Activated CD4-positive, alpha-beta T cell treated with anti-CD3 and anti-CD28 coated beads, Interleukin-10, Interleukin-2, amounts not matched to agents 100 ng/mL and 50 ng/mL, durations not matched to agents 16 hours and 8 hours (primary cell): ENCODE measurements at regions not wholly inside any gene's neighbourhood (a gene's known extent, or its start where the extent isn't known, plus 50 kb on each side); places are given as distances from the start of the nearest gene placed in this dataset.
"Not testable (repeated sequence)": the region's sequence is repeated elsewhere in the genome, so short reads cannot be mapped to it uniquely, and the experiment has no call there.

Experiments used
- DNase-seq: peaks from one replicate; pipeline ENCODE4 v3.0.0-alpha.2; 2020

DNA sequence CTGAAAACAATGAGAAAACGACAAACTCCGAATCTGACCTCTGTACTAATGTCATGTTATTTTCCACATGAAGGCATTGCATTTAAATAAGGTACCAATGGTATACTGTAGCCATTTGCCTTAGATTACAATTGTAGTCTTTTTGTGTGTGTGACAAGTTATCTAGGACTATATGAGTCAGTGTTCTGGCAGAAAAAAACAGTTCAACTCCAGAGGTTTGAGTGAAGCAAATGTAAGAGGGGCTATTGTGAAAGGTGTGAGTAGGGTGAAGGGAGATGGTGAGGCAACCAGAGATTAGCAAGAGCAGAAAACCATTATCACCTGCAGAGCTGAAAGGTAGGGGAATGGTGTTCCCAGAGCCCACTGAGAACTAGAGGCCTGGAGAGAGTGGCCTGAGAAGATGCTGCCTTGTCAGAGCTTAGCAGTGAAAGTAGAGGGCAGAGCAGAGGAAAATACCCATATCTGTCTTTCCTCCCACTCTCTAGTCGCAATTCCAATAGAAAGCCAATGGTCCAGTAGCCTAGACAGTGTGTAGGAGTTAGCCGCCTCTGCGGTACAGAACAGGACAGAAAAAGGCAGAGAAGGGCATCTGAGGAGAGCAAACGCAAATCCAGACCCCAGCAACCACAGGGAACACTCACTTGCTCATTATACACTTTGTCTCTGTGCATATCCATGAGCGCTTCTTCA, 112.2 kb downstream of the DYRK2 start:
- DNase-seq: no peak

DNA sequence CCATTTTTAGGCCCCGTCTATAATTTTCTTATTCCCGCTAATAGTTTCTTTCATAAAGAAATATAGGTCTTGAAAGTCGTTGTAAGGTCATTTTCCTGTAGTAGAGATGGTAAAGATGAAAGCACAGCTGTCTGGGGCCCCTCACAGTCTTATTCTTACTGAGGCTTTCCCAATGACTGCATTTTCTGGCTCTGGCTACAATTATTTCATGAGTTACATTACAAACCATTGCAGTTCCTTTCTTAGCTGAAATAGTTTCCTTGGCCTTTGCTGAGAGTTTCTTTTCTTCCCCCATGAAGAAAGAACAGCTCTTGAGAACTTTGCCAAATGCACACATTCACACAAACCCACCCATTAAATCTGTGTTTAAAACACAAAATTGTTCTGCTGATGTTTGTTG, 113.0 kb downstream of the DYRK2 start:
- DNase-seq: no peak

DNA sequence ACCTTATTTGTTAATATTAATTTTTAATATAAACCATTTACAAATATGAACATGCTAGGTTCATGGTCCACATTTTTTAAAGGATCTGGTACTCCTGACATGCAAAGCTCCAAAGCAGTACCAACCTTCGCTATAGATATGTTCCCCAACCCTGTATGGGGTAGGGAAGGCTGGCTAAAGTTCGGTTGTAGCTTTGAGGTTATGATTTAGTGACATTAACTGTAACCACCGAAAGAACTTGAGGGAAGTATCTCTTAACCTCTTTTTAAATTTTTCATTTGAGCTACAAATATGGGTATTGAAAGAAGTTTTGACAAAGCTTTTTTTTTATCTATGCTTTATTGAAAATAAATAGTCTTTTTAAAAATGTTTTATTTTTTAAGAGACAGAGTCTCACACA, 115.5 kb downstream of the DYRK2 start:
- DNase-seq: no peak

DNA sequence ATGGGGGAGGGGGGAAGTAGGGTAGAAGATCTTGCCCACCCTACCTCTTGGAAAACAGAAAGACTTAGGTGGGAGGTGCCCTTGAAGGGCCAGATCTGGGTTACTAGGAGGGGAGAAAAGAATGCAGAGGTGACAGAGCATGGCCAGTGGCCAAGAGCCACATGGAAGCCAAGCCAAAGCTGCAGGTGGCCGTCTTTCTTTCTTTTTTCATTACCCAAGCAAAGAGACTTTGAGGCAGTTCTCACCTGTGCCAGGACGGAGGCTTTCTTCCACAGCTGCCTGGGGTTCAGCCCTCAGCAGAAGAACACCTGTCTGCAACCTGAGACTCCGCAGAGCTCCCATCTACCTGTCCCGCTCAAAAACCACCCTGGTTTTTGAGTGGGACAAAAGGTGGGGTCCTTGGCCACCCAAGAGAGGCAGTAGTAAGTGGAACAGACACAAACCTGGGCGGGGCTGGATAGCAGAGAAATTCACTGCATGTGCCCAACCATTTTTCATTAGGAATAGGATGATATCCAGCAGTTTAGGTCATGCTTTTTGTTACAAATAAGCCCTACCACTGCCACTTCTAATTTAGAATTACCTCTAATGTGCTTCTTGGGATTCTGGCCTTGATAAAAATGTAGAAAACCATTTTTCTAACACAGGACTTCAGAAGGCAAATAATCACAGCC, 116.5 kb downstream of the DYRK2 start:
- DNase-seq: no peak

DNA sequence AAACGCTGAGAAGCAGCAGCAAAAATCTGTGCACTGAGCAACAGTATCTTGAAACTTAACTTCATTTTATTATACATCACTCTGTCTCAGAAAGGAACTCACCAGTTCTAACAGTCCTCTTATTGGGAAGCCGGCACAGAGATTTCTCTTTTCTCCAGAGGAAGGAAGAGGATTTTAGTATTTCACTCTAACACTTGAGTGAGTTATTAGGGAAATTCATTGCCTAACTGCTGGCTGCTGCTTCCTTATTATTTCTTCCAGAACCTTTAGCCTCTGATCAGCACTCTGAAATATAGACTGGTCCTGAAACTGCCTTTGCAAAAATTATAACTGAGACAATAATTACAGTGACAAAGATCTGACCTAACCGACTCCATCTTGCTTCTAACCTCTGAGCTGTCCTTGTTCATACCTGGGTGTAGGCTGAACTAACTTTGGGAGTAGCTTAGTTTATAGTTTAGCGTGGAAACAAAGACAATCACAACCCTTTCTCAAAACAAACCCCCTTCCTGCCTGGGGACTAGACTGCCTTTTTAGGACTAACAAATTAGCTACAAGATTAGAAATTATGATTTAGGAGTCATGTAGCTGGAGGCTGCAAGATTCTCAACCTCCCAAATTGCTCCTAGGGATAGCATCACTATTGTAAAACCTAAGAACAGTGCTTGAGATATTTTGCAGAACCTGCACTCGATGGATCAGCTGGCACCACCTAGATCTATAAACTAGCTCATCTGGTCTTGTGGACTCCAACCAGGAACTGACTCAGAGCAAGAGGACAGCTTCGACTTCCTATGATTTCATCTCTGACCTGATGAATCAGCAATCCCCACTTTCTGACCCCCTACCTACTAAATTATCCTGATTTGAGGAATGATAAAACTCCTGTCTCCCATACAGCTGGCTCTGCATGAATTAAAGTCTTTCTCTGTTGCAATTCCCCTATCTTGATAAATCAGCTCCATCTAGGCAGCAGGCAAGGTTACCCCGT, 117.5 kb downstream of the DYRK2 start:
- DNase-seq: peak; percentile 37

DNA sequence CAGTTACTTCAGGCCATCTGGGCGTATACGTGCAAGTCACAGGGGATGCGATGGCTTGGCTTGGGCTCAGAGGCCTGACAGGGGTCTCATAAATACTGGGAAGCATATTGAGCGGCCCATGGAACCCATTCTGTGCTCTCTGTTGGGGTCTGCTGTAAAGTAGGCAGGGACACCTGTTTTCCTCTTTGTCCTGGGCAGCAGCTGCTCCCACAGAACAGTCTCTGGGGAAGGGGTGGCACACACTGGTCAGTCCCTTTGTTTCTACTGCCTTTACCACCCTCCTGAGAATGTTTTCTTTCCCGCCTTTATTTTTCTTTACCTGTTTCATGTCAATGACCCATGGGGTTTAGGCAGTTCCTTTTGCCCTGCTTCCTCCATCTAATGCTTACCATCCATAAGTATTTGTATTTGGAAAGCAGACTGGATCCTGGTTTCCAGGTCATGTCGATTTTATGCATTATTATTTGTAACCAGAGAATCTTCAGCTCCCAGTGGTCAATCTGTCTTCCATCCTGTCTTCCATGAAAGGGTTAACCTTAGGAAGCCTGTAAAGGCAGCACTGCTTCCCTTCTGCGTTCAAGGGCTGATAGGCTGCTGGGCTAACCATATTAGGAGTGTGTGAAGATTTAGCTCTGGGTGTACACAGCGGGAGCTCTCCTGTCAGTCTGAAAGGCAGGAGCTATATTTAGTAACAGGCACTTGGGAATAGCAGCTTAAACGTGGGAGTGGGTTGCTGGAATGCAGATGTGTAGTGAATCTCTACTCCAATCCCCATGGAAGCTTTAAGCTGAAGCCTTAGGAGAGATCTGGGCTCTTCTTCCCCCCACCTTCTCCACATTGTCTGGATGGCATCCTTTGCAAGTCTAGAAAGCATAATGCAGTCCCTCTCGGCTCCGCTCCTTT, 124.0 kb downstream of the DYRK2 start:
- DNase-seq: no peak

DNA sequence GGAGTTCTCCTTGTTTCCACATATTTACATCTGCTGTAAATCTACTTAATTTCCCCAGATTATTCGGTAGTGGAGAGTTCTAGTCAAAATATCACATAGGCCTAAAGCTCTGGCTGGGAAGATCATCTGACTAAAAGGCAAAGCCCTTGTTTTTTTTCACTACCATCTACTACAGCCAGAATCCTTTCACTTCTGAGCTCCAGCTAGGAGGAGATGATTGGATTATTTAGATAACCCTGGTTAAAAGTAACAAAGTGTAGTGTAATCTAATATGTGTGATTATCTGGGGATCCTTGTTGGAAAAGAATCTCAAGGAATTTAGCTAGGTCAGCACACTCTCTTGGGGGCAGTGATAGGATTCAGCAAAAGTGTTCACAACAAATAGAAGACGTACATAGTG, 125.4 kb downstream of the DYRK2 start:
- DNase-seq: no peak

DNA sequence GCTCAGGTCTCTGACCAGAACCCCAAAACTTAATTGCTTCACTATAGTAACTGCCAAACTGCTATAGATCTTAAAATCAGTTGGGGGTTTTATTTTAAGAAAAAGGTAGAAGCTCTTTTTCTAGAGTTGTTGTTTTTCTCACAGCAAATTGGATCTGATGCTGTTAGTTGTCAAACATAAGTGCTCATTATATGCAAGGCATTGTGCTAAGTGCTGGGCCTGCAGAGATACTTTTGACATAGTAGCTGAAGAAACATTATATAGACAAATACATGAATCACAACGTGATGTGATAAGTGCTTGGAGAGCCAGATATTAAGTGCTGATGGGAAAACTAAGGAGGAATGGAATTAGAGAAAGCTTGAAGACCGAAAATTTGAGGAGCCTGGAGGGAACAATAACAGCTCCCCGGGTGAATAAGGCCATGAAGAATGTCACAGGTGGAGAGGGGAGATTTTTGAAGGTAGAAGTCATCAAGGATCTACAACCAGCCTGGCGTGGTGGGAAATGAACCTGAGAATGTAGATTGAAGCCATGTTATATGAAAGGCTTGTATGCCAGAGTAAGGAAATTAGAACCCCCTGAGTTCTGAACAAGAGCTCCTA, 126.5 kb downstream of the DYRK2 start:
- no peak for DNase-seq

DNA sequence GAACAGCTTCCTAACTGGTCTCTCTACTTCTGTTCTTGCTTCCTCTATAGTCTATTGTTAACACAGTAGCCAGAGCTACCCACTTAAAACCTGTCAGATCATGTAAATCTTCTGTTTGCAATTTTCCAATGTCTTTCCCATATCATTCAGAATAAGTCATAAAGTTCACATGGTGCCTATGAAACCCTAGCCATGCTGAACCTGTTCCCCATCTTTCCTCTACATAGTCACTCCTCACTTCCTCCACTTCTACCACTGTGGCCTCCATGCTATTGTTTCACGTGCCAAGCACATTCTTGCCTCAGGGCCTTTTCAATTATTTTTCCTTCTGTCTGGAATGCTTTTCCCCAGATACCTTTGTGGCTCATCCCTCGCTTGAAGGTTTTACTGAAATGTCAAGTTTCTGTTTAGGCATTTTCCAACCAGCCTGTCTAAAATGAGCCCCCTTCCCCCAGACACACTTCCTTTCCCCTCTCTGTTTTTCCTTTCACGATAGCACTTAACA, 132.1 kb downstream of the DYRK2 start:
- DNase-seq: no peak

DNA sequence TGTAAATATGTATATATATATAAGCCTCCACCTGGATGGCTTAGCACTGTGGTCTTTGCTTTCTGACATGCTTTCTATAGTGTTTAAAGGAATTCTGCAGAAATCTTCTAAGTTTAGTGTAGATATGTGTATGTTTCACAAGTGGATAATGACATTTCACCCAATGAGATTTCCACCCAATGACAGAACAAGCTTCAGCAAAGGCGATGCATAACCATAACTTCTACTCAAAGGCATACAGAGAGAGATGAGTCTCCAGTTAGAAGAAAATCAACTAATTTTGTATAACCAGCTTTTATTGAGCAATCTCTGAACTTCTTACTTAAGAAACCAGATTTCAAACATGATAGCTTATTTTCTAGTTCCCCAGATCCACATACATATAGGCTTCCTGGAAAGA, 134.0 kb downstream of the DYRK2 start:
- no peak for DNase-seq

DNA sequence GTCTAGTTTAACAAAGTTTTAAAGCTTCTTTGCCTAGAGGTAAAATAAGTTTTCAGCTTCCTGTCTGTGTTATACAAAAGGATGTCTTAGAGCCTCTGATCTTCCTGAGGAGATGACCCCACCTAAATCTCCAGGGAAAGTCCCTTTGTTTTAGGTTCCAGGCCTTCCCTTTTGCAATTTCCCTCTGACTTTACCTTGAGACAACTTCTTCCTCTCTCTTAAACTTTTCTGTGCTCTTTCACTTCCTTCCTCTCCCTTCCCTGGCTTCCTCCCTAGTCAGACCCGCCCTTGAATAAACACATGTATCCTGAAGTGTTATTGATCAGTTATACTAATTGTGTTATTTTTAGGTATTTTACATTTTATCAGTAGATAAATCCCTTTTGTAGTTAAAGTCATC, 134.8 kb downstream of the DYRK2 start:
- DNase-seq: no peak

DNA sequence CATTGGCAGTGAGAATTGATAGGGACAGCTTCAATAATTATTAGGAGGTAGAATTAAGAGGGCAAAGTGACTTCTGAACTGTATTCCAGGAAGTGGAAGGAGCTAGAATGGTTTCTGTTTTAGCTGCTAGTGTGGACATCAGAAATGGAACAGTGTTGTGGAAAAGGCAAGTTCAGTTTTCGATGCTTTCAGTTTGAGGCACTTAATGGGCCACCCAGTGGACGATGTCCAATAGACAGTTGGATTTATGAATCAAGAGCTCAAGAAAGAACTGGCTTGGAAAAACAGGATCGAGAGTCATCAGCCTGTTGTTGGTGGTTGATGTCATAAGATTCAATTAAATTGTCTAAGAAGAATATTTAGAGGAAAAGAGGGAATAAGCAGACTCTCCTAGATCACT, 136.3 kb downstream of the DYRK2 start:
- DNase-seq: no peak

DNA sequence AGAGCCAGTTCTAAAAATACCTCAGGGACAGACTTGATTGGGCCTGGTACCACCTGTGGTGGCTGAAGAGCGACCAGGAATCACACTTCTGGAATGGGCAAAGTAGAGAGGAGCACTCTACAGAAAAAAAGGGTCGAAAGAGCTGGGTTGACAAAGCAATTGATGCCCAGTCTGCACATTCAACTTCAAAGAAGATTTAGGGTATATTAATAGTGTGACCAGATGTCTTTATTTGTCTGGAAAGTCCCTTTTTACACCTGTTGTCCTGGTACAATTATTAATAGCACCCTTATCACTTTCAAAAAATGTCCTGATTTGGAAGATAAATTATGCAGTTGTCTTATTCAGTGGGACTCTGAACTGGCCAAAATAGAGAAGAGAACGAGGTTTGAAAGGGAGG, 137.5 kb downstream of the DYRK2 start:
- no peak for DNase-seq

DNA sequence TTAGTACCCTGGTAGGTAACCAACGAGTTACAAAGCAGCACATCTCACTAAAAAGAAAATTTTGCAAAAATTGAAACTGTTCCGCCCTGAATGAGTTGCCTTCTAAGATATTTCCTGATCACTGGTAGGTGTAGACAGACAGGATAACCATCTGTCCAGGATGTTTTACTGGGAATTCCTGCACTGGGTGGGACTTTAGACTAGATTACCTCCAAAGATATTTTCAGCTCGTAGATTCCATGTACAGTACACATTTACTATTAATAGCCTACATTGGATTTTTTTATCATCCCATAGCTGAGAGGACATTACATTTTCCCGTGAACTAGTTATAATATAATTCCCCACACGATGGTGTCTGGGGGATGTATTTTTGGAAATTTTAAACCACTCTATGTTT, 139.6 kb downstream of the DYRK2 start:
- DNase-seq: no peak

DNA sequence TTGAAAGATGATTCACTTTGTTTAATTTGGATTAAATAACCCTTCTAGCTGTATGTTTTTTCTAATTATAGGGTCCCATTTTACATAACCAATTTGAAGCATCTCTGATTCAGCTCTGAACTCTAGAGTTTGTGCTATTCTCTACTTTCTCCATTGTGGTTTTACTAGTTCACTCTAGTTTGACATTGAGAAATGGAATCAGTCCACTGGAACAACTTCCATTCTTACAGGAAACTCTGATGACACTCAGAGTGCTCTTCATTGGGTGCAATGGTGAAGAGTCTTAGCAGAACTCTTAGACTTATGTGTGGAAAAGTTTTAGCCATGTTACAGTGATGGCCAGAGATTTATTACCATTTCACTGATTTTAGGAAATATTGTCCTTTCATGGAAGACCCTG, 140.7 kb downstream of the DYRK2 start:
- no peak for DNase-seq

DNA sequence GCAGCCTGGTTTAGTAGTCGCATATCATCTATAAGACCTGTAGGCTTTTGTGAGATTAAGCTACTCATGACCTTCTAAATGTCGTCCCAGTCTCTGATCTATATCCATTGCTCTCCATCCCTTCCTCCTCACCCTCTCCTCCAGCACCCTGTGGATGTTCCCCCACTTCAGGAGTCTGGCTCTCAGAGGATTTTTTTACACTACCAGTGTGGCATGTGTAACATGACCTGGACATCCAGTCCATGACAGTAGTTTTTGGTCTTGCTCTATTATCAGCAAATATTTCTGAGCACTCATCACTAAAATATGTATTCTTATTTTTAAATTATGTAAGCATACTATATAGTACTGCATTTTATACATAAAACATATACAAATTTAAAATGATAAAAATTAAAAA, 142.1 kb downstream of the DYRK2 start:
- DNase-seq: no peak

DNA sequence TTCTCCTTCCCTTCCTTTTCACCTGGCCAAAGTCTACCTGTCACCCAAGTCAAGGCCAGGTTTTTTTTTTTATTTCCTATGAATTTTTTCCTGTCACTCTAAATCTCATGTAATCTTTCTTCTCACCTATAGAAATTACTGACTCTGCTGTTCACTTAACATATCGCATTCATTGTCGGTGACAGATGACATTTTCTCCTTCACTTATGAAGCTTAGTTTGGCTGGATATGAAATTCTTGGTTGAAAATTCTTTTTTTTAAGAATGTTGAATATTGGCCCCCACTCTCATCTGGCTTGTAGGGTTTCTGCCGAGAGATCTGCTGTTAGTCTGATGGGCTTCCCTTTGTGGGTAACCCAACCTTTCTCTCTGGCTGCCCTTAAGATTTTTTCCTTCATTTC, 142.8 kb downstream of the DYRK2 start:
- DNase-seq: not testable (repeated sequence)

DNA sequence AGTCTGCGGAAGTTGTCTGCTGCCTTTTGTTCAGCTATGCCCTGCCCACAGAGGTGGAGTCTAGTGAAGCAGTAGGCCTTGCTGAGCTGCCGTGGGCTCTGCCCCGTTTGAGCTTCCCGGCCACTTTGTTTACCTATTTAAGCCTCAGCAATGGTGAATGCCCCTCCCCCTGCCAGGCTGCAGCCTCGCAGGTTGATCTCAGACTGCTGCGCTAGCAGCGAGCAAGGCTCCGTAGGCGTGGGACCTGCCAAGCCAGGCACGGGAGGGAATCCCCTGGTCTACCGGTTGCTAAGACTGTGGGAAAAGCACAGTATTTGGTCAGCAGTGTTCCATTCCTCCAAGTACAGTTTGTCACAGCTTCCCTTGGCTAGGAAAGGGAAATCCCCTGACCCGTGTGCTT, 143.6 kb downstream of the DYRK2 start:
- DNase-seq: no peak

DNA sequence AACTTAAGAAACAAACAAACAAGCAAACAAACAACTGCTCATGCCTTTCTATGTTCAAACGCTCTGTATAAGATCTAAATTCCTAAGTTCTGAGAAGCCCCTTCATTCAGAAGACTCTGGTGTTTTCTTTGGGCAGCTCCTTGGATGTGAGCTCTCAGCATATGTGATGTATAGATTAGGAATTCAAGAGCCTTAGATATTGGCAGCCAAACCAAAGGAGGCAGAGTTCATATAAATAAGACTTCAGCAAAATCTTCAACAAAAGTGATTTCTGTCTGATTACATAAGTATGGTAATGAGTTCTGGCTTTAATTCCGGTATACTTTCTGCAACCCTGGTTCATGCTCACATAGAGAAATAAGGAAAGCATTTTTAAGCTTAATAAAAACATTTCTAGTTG, 145.6 kb downstream of the DYRK2 start:
- no peak for DNase-seq

DNA sequence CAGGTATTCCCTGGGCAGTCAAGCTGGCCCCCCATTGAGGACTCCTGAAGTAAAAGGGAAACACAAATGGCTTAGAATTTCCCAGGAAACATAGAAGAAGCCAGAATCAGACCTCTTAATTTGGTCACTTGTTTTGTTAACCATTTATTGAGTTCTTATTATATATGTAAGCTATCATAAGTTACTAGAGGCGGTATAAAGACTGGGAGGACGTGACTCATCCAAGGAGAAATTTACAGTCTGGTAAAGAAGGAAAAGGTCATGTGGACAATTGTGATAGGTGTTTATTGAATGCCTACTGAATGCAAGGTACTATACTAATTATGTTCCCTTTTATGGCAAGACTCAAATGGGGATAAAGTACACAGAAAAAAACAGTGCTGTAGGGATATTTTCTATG, 146.7 kb downstream of the DYRK2 start:
- no peak for DNase-seq

DNA sequence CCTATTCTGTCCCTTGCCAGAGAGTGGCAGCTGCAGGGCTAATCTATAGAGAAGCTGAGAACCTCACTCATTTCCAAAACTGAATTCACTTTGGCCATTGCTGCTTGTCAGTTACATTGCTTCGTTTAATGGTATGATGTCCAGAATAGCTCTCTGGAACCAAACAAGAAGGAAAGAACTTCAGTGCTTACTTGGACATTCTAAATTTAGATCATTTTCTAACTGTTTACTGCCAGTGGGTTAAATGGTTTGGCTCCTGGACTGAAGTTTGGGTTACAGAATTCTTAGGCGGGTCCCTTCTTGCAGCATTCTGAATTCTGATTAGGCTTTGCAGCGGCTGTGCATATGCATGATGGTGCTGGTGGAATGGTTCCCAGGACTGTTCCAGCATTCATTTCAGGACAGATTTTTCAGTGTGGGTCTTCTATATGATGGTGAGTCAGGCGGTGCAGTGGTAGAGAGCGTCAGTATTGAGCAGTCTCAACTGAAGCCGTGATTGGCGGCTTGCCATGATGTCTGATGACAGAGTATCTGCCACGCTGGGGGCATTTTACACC, 148.7 kb downstream of the DYRK2 start:
- DNase-seq: no peak

DNA sequence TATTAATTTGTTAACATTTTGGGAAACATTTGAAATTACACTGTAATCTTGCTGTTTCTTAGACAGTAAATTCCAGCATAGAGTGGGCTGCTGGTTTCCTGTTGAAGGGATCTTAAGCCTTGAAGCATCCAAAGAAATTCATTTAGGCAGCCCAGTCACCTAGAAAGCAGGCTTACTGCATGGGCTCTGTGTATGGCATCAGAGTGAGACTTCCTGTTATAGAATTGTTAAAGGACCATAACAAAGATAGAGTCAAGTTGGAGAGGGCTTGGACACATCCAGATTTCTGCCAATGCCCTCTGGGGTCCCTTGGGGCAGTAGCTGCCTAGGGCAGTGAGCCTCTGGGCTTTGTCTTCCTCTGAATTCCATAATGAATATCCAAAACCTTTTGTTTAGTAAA, 149.2 kb downstream of the DYRK2 start:
- no peak for DNase-seq
